ENCODE measurements at regions not wholly inside any gene's neighbourhood (a gene's known extent, or its start where the extent isn't known, plus 50 kb on each side); places are given as distances from the start of the nearest gene placed in this dataset.

DNA sequence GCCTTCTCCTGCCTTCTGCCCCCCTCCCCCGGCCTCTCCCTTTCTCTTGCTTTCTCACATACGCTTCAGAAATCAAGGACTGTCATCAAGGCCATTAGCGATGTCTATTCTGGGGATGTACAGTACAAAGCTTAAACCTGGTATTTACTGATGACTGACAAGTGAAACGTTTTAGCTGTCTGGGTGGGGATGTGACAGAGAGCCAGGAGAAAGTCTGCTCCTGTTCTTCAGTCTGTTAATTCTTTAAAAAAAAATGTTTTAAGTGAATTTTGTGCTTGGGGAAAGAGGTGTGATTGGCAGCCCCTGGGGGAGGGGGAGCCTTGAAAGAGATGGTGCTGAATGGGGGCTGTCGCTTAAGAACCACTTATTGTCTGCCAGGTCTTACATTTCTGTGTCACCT, 283.0 kb upstream of the PLXNA2 start:
- intact Hi-C loops (cut with micrococcal nuclease), result no loop called here
- ATAC-seq, result no peak
- POLR2A ChIA-PET, result no interaction called here
- CTCF ChIA-PET, result no interaction called here
- no peaks in the 10 kb centered on the region for H3K9me3 Mint-ChIP-seq
- no peak overlapping the region for H3K4me3 Mint-ChIP-seq
- H3K27me3 Mint-ChIP-seq, result no peaks in the 10 kb centered on the region
- TF ChIP-seq CTCF (IDR thresholded peaks at IDR 0.05), result no peak
- no peak for DNase-seq
- H3K27ac Mint-ChIP-seq, result no peak overlapping the region
- H3K4me1 Mint-ChIP-seq (ENCODE audit: low read depth), result no peaks in the 10 kb centered on the region
- H3K36me3 Mint-ChIP-seq (ENCODE audit: low read depth), result no peaks in the 10 kb centered on the region

DNA sequence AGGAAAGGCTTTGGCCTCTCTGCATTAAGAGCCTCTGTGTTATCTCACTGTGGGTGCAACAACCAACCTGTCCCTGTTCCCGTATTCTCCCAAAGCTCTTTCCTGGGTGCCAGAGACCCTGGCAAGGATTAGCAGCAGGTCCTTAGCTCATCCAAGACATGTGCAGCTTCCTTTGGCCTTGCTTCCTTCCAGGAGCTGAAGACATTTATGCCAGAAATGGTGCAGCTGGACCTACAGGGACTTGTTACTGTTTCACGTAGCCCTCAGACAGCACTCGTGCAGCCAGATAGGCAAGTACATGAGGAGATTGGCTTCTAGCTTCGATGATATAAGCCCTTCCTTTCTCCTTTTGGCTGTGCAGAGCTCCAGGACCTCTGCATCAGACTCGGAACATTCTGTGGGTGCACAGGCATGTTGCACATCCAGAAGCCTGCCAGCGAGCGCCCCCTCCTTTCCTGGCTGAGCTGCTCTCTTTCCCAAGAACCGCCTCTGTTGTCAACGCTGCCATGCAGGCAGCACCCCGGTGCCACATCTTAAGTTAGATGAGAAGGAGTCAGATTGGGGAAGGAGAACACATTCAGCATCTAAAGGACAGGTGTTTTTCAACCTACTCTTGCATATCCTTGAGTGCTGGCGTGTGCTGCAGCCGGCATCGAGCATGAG, 284.5 kb upstream of the PLXNA2 start:
- CTCF ChIA-PET, result no interaction called here
- no peak overlapping the region for H3K27ac Mint-ChIP-seq
- POLR2A ChIA-PET, result interaction anchor here (0.8 kb wide), 1 partner anchor 121 kb away, joined by 3 read pairs; no protein-coding TSS in a partner anchor
- no peaks in the 10 kb centered on the region for H3K36me3 Mint-ChIP-seq (ENCODE audit: low read depth)
- DNase-seq, result no peak
- no peak for TF ChIP-seq CTCF (IDR thresholded peaks at IDR 0.05)
- H3K4me1 Mint-ChIP-seq (ENCODE audit: low read depth), result no peaks in the 10 kb centered on the region
- ATAC-seq, result no peak
- intact Hi-C loops (cut with micrococcal nuclease), result no loop called here
- no peaks in the 10 kb centered on the region for H3K9me3 Mint-ChIP-seq
- no peak overlapping the region for H3K4me3 Mint-ChIP-seq
- H3K27me3 Mint-ChIP-seq, result no peaks in the 10 kb centered on the region

DNA sequence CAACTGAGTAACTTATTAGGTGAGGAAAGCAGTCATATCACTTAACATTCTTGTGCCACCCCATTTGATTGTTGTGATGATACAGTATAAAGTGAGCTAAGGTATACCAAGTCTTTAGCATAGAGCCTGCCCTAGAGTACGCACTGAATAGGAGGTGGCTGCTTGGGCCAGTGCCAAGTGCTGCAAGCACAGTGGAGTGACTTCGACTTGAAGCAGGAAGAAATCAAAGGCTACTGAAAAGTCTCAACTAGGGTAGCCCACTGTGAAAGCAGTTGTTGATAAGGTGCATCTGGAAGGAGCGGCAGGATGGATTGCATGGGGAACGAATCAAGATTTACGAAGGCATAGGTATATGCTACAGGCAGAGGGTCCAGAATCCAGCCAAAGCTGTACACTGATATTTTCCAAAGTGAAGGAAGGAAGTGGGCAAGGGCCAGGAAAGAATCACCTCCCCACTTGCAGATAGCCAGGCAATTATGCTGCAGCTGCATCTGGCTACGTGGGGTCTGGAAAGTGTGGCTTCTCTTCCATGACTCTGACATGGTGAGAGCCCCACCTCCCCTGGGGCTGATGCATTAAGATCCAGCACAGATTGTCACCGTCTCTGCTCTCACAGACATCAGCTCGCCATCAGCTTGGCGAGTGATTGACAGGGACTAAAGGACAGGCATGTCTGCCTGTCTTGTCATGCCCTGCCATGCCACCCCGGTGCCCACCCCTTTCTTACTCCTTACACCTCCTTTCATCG, 287.0 kb upstream of the PLXNA2 start:
- POLR2A ChIA-PET, result no interaction called here
- CTCF ChIA-PET, result no interaction called here
- H3K4me3 Mint-ChIP-seq, result no peak overlapping the region
- TF ChIP-seq CTCF (IDR thresholded peaks at IDR 0.05), result no peak
- DNase-seq (no peak), ATAC-seq (no peak)
- no peaks in the 10 kb centered on the region for H3K4me1 Mint-ChIP-seq (ENCODE audit: low read depth)
- intact Hi-C loops (cut with micrococcal nuclease), result no loop called here
- no peaks in the 10 kb centered on the region for H3K9me3 Mint-ChIP-seq
- H3K27me3 Mint-ChIP-seq, result no peaks in the 10 kb centered on the region
- H3K36me3 Mint-ChIP-seq (ENCODE audit: low read depth), result no peaks in the 10 kb centered on the region
- no peak overlapping the region for H3K27ac Mint-ChIP-seq

DNA sequence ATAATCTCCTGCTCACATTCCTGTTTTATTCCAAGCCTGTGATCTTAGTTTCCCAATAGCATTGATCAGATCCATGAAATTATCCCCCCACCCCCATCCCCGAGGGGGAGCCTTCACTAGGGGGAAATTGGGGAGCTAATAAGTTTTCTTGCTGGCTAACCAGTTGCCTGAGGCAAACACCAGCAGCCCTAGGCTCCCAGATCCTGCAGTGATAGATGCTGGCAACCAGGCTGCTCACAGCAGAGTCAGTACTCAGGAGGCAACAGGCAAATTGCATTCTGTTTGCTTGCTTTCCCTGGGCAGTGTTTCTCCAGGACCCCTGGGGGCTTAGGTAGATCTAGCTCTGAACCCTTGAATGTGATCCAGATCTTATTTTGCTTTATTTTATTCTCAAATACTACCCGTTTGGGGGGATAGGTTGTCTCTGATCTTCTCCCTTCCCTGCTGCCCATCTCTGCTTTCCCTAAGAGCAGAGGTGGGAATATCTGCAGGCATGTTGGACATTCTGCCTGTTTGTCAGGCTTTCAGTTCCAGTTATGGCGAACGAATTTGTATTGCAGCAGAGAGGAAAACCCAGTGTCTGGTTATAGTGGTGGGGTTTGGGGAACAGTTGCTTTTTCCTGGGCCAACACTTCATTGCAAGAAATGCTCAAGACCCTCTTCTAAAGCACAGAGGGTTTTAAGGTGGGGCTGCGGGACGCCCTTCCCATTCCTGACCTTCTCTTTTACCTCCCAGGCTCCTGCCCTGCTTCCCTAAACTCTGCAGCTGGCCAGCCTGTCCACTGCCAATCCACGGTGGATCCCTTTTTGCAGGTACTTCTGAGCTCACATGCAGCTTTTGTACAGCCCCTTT, 289.8 kb upstream of the PLXNA2 start:
- Mint-ChIP-seq H3K4me1 (ENCODE audit: low read depth) (no peaks in the 10 kb centered on the region), H3K27ac (no peak overlapping the region), H3K4me3 (no peak overlapping the region), H3K27me3 (peaks cover 2% of the 10 kb centered on the region), H3K36me3 (ENCODE audit: low read depth) (no peaks in the 10 kb centered on the region), H3K9me3 (no peaks in the 10 kb centered on the region)
- intact Hi-C loops (cut with micrococcal nuclease), result no loop called here
- ChIA-PET POLR2A (no interaction called here), CTCF (no interaction called here)
- DNase-seq (no peak), ATAC-seq (no peak)
- TF ChIP-seq CTCF (IDR thresholded peaks at IDR 0.05), result no peak

GRCh38 chr1:208534599-208534897, 290.4 kb upstream of the PLXNA2 start:
- no peaks in the 10 kb centered on the region for H3K36me3 Mint-ChIP-seq (ENCODE audit: low read depth)
- H3K9me3 Mint-ChIP-seq, result no peaks in the 10 kb centered on the region
- CTCF ChIA-PET, result no interaction called here
- ATAC-seq, result no peak
- DNase-seq, result no peak
- POLR2A ChIA-PET, result no interaction called here
- intact Hi-C loops (cut with micrococcal nuclease), result no loop called here
- H3K4me1 Mint-ChIP-seq (ENCODE audit: low read depth), result no peaks in the 10 kb centered on the region
- peaks cover 2% of the 10 kb centered on the region for H3K27me3 Mint-ChIP-seq
- no peak overlapping the region for H3K27ac Mint-ChIP-seq
- no peak for TF ChIP-seq CTCF (IDR thresholded peaks at IDR 0.05)
- no peak overlapping the region for H3K4me3 Mint-ChIP-seq
